Amniotic epithelial cell (primary cell): ENCODE measurements at regions not wholly inside any gene's neighbourhood (a gene's known extent, or its start where the extent isn't known, plus 50 kb on each side); places are given as distances from the start of the nearest gene placed in this dataset.
A peak's percentile ranks its signal among the peaks of the same experiment; 100 is the strongest.
"Not testable (repeated sequence)": the region's sequence is repeated elsewhere in the genome, so short reads cannot be mapped to it uniquely, and the experiment has no call there.

Source experiments
- DNase-seq: peaks from one replicate; pipeline ENCODE4 v3.0.0-alpha.2; 2010; ENCODE audit warnings: low read depth

DNA sequence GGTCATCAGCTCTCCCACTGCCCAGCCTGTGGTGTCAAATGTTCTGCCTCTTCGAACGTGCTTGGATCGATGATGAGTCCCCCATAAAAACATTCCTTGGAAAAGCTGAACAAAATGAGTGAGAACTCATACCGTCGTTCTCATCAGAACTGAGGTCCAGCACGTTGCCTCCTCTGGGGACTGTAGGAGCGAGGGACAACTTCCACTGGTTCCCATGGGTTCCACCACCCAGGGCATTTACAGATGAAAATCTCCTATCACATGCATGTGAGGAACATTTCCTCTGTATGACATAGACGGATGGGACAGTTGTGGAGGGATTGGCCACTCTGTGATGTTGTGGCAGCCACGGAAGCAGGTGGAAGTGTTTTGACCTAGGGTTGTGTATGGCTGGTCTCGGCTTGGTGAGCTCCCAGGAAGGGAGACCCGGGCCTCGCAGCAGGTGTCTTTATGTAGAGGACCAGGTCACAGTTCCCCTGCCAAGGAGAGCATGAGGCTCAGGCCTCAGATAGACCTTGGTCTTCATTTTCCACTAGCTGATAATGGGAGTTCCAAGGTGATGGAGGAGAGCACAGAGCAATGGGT lies 113.0 kb downstream of the SNRPN start:
- no peak for DNase-seq

DNA sequence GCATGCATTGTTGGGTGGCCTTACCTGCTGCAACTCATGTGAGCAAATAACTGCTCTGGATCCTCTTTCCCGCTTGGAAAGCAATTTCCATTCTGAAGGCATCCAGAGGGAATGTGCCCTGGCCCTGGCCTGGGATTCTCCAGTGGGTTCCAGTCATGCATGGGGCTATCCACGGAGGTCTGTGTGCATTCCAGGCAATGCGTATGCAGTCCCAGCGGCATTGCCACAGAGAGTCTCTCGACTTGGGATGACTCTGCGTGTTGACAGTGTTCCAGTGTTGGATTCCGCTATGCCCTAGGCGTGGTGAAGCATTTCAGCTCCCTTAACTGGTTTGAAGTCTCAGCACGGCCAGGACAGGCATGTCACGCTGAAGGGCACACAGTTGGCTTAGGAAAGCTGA lies 113.9 kb downstream of the SNRPN start:
- DNase-seq: no peak

DNA sequence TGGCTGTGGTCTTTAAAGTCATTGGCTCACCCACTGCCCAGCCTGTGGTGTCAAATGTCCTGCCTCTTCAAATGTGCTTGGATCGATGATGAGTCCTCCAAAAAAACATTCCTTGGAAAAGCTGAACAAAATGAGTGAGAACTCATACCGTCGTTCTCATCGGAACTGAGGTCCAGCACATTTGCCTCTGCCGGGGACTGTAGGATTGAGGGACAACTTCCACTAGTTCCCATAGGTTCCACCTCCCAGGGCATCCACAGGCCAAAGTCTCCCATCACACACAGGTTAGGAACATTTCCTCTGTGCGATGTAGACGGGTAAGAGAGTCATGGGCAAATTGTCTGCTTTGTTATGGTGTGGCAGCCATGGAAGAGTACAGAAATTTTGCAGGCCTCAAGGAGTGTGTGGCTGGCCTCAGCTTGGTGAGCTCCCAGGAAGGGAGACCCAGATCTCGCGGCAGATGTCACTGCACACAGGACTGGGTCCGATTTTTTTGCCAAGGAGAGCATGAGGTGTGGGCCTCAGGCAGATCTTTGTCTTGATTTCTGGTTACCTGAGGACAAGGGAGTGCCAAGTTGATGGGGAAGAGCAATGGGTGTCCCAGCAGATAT lies 115.7 kb downstream of the SNRPN start:
- DNase-seq: no peak

DNA sequence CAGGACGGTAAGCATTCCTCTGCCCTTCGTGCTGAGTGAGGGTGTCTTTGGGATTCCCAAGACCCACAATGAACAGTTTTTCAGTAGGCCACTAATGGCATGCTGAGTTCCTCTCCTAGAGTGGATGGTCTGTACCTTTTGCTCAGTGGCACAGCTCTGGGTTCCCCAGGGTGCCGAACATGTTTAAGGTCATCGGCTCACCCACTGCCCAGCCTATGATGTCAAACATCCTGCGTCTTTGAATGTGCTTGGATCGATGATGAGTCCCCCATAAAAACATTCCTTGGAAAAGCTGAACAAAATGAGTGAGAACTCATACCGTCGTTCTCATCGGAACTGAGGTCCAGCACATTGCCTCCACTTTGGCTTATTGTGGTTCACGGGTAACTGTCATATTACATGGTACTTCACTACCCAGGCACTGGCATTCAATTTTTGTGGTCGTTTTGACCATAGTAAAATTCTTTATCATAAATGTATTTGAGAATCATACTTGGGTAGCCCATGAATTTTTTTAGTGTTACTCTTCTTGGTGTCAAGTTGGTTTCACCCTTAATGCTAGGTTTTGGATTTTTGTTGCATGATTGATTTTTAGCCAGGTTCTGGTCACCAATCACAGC lies 118.2 kb downstream of the SNRPN start:
- no peak for DNase-seq

DNA sequence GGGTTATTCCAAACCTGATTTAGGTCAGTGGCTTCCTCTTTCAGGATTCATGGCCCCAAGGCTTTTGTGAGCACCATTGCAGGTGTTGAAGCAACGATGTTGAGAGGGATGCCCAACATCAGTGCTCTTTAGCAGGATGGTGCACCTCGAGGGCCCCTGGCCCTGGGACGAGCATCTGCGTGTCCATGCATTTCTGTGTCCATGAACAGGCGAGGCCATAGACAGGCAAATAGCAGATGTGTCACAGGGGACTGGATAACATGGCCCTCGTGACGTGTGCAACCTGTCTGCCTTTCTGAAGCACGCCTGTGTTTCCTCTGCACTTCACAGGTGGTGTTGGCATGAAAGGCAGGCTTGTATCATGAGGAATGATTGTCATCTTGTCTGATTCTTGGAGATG lies 132.3 kb downstream of the SNRPN start:
- DNase-seq: no peak

DNA sequence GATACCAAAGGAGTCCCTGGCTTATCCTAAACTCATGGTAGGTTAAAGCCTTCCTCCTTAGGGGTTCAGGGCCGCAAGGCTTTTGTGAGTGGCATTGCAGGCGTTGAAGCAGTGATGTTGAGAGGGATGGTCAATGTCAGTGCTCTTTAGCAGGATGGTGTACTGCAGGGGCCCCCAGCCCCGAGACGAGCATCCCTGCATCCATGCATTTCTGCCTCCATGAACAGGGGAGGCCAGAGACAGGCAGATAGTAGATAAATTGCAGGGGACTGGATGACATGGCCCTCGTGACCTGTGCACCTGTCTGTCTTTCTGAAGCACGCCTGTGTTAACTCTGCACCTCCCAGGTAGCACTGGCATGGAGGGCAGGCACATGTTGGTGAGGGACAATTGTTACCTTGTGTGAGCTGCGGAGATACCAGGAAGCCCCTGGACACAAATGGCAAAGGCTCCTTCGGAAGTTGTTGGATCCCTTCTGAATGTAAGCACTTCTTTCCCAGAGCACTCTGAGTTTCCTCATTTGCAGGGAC lies 133.5 kb downstream of the SNRPN start:
- no peak for DNase-seq

DNA sequence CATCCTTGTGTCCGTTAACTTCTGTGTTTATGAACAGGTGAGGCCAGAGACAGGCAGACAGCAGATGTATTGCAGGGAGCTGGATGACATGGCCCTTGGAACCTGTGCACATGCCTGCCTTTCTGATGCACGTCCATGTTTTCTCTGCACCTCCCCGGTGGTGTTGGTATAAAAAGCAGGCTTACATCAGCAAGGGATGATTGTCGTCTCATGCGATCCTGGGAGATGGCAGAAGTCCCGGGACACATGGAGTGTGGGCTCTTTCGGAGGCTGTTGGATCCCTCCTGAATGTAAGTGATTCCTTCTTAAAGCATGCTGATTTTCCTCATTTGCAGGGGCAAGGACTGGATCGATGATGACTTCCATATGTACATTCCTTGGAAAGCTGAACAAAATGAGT lies 134.8 kb downstream of the SNRPN start:
- DNase-seq: no peak

DNA sequence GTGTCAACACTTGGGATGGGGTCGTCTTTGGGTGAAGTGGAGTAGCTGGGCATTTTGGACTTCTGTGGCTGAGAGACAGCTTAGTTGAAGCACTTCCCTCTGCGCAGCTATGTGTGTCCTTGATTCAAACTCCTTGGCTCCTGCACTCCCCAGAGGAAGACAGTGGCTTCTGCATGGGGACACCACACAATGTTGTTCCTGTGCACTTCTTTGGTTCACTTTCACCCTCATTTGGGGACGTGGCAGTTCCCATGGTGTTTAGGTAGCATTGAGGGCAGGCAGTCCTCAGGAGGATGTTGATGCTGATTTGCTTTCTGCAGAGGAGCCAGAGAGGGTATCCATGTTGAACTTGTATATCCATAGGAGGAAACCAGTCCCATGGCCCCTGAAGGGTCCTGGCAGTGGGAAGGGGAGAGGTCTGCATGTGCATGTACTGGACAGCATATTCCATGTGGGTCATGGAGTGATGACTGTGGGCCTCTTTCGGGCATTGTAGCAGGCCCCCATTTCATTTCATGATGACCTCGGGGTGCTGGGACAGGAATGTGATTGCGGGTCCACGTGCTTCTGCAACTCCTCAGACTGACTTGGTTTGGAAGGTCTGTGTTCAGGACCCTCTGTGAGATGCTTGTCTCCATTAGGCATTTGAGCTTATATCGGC lies 135.4 kb downstream of the SNRPN start:
- no peak for DNase-seq

DNA sequence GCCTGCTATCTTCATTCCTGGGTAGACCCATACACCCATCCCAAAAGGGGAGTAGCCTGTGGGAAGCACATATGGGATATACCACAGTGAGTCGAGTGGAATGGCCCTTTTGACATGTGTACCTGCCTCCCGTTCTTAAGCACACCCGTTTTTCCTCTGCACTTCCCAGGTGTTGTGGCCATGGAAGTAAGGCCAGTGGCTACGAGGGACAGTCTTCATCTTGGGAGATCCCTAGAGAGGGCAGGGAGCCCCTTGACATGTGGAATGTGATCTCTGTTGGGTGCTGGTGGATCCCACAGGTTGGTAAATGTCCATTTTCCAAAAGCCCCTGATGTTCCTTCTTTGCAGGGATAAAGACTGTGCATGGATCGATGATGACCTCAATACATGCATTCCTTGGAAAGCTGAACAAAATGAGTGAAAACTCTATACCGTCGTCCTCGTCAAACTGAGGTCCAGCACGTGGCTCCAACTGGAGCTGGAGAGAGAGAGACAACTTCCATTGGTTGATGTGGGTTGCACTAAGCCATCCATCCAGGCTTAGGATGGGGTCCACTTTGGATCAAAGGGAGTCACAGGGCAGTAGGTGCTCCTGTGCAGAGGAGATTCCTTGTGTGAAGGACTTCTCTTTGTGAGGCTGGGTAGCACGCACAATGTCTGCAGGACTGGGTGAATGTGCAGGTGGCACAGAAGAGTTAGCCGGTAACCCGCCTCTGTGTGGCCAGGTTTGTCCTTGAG lies 136.8 kb downstream of the SNRPN start:
- no peak for DNase-seq

DNA sequence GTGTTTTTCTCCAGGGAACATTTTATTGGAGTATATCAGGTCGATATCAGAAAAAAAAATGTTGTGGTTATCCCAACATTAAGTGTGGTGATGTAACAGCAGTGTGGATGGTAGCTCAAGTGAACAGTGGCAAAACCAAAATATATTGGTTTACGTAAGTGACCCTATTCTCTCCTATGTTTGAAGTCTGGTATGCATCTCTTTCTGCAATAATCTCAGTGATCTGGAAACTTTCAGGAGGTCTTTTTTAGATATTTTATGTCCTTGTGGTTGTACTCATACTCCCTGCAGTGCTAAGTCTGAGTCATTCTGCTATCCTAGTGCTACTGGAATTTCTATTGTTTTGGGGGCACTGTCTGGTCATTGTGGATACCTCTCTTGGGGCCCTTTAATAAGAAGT lies 137.9 kb downstream of the SNRPN start:
- DNase-seq: peak; percentile 71

DNA sequence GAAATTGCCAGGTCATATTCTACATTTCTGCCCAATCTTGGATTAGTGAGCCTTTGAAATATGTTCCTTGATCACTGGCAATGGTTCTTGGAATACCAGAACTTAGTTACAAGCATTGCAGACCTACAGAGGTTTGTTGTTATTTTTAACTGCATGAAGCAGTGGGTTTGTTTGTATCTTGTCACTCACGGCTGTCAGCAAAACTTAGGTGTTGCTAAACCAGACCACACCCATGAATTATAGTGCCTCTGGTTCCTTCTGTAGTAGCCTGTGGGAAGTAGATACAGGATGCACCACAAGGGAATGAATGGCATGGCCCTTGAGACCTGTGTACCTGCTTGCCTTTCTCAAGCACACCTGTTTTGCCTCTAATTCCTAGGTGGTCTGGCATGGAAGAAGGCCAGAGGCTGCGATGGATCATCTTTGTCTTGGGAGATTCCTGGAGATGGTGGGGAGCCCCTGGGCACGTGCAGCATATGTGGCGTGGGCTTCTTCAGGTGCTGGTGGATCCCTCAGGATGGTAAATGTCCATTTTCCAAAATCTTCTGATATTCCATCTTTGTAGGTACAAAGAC lies 138.8 kb downstream of the SNRPN start:
- peak; percentile 10 for DNase-seq

DNA sequence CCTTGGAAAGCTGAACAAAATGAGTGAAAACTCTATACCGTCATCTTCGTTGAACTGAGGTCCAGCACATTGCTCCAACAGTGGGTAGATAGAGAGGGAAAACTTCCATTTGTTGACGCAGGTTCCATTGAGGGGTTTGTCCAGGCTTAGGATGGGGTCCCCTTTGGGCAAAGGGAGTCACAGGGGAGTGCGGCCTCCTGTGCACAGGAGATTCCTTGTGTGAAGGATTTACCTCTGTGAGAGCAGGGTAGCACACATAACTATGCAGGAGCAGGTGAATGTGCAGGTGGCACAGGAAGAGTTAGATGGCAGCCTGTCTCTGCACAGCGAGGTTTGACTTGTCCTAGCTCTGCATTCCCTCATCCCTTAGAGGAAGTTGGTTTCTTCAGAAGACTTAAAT lies 139.3 kb downstream of the SNRPN start:
- no peak for DNase-seq

DNA sequence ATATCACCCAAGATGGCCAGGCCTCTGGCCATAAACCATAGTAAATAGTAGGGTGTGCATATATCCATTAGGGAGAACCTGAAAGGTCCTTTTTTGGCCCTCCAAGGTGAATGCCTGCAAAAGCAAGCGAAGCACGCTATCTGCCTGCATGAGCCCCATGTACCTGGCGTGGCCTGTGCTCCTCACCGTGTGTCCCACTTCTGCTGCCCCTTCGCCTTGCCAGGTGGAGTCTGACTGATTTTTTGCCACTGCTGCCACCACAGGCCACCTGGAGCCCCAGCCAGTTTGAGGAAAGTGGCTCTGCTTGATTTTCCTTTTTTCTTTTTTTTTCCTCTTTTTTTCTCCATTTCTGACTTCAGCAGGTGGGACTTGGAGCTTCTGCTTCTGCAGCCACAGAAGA lies 139.7 kb downstream of the SNRPN start:
- no peak for DNase-seq

DNA sequence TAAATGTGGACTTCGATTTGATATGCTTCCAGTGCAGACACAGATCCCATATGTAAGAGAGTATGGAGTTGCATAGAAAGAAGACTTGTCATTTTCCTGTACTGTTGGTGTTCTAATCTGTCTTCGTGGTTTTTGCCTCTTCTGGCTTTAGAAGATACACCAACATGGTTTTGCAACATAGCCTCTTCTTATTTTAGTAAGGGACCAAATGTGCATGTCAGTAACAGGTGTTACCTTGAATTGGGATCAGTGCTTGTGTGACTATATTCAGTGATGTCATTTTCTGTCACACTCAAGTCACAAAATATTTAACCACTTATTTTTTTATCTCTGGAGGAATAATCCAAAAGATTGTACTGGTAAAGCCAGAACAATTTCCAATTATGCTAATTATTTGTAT lies 140.4 kb downstream of the SNRPN start:
- DNase-seq: no peak

DNA sequence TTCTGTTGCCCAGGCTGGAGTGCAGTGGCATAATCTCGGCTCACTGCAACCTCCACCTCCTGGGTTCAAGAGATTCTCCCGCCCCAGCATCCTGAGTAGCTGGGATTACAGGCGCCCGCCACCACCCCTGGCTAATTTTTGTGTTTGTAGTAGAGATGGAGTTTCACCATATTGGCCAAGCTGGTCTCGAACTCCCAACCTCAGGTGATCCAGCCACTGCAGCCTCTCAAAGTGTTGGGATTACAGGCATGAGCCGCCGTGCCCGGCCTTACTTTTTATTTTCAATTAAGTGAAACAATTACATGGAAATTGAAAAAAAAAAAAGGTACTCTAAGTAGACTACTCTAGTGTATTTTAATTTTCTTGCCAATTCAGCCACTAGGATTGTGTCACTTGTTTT lies 145.2 kb downstream of the SNRPN start:
- not testable (repeated sequence) for DNase-seq

DNA sequence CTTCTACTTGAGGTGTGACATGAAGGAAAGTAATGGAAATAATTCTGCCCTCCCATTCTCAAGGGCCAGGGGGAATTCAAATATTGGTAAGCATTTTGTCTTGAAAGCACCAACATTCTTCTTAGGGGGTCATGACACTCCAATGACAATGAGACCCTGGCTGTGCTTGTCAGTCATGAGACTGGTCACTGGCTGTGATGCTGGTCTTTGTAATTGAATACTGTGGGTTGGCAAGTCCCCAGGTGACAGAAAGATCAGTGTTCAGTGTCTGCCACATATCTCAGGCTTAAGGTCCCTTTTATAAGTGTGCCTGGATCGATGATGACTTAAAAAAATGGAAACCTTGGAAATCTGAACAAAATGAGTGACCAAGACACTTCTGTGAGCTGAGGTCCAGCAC lies 151.4 kb downstream of the SNRPN start:
- DNase-seq: no peak

DNA sequence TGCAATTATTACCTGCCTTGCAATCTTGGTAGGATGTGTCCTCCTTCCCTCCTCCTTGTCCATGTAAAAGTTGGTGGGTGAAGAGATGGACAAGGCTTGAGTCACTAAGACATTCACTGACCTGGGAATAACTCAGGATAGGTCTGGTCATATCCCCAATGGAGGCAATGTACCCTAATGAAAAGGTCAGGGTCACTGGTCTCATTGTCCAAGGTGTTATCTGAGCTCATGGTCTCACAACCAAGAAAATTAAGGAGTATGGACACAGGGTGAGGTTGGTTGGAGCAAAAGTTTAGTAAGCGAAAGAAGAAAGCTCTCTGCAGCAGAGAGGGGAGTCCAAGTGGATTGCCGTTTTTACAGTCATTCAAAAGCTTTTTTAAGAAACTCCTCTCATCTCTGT lies 179.0 kb downstream of the SNRPN start:
- DNase-seq: no peak

DNA sequence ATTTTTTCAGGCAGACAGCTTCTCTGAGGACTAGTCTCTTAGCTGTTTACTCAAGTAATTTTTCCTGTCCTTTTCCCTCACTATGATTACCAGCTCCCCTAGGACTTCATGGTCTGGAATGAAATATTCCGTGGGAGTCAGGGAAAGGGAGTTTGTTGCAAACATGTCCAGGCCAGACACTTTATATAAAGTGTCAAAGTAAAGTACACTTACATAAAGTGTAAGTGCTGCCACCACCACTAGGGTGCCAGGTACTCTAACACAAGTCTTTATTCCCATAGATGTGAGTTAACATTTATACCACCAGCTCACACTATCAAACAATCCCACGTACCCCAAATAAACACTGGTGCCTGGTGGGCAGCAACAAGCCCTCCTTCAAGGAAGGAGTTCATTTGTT lies 179.8 kb downstream of the SNRPN start:
- DNase-seq: peak; percentile 73

DNA sequence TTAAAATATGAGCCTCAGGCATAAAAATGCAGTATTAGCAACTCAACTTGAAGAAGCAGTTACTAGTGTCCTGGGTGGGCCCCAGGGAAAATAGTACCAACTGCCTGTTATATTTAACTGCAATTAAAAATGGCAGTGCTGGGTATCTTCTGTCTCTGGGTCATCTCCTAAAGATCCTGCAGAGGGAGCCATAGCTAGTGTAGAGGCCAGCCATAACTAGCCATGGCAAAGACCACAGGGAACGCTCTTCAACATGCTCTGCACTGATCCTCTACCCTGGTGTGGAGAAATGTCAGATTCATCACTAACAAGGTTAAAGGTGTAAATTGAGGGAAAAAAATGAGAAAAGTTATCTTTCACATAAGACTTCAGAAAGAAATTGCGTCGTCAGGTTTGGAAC lies 181.3 kb downstream of the SNRPN start:
- peak; percentile 11 for DNase-seq

DNA sequence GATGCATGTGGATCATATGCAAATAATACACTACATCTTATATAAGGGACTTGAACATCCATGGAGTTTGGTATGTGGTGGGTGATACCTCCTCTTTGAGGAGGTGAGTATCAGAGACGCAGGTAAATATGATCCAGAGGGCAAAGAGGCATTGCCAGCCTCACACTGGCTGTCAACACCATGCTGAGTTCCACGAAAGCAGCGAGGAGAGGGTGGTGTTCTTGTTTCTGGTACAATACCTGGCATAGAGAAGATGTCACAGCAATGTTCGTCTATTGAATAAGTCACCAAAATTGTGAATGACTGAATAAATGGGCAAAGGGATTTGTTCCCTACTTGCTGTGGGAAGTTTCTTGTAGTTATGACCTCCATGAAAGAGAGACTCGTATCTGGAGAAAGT lies 182.2 kb downstream of the SNRPN start:
- no peak for DNase-seq

DNA sequence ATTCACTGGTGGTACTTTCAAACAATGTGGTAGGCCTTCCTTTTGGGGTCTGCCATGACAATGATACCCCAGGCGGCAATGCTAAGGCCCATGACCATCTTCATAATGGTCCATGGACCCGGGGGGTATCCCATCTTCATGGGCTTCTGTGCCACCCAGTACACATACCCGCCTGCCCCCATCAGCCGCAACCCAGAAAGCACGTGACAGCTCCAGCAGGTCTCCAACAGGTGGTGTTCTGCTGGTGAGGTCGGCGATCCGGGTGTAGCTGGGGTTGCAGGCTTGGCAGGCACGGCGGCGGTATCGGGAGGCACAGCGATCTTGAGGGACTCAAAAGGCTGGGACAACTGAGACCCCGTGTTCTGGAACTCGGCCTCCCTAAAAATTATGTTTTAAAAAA lies 214.5 kb downstream of the SNRPN start:
- DNase-seq: no peak

DNA sequence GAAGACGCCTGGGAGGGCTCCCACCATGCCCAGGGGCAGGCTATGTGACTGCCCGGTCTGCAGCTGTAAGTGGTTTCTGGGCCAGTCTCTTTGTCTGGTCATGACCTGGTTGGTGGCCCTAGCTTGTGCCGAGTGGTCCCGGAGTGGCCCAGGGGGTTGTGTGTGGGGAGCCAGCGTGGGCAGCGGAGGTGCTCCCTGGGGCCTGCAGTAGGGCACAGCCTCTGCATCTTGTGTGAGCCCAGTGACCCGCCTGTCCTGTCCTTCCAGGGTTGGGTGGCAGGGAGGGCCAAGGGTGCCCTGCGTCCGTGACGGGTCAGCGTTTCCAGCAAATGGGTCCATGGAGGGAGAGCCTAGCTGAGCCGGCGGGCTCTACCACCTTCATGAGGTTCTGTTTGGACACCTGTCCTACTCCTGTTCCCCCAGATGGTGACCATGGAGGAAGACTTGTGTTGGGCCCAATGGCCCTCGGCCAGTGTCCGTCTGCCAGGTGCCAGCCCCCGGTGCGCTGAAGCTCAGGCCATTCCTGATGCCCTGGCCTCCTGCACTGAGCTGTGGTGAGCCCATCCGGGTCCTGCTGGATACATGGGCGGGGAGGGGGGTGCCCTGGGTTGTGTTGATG lies 215.4 kb downstream of the SNRPN start:
- DNase-seq: no peak
